ENCODE measurements at regions not wholly inside any gene's neighbourhood (a gene's known extent, or its start where the extent isn't known, plus 50 kb on each side); places are given as distances from the start of the nearest gene placed in this dataset.

DNA sequence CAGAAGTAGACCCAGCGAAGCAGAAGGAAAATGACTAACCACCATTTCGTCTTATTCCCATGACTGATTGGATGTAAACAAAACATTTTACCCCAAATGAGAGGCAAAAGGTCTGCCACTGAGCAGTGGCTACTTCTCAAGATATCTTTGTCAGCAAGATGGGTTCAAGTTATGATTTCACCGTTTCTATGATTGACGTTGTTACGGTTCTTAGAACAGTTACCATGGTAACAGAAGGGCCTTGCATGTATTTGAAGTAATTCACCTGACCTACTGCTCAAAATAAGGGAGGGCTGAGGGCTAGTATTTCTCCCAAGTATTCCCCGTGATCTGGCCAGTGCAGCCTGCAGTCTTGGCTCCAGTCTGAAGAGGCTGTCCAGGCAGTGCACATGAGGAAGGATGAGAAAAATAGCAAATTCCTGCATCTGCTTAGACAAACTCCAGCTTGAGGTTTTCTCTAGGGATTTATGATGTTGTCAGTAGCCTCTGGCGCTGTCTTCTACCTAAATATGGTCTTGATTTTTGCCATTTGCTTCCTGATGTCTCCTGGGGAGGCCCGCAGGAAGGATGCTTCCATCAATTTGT, 372.7 kb downstream of the TMEM38B start:
- WGBS, 3 donors = 65 to 71% (median 69%) methylated on average over 8 of the region's 8 CpGs
- H3K36me3 ChIP-seq (ENCODE audit: insufficient read depth in 1 of 2, low read depth in 1 of 2) = no peaks in the 10 kb centered on the region
- no peaks in the 10 kb centered on the region for H3K9me3 ChIP-seq

GRCh38 chr9:106069241-106069640, 374.9 kb downstream of the TMEM38B start:
- H3K4me3 ChIP-seq = no peak overlapping the region
- intact Hi-C loops (cut with DNase I) = no loop called here
- no peaks in the 10 kb centered on the region for H3K9me3 ChIP-seq
- no peak for TF ChIP-seq CTCF (IDR thresholded peaks at IDR 0.05)
- ATAC-seq = no peak
- 67 to 90% (median 87%) methylated on average over 2 of the region's 2 CpGs for WGBS, 3 donors
- no peaks in the 10 kb centered on the region for H3K27me3 ChIP-seq (ENCODE audit: insufficient read depth in 3 of 3, low read length in 2 of 3)
- no peaks in the 10 kb centered on the region for H3K36me3 ChIP-seq (ENCODE audit: insufficient read depth in 1 of 2, low read depth in 1 of 2)
- DNase-seq = no peak
- no peaks in the 10 kb centered on the region for H3K4me1 ChIP-seq
- no peak overlapping the region for H3K27ac ChIP-seq

More for the DNA sequence above, 372.7 kb downstream of the TMEM38B start:
- no peaks in the 10 kb centered on the region for H3K4me1 ChIP-seq
- intact Hi-C loops (cut with DNase I) = no loop called here
- DNase-seq (no peak), ATAC-seq (no peak)
- no peaks in the 10 kb centered on the region for H3K27me3 ChIP-seq (ENCODE audit: insufficient read depth in 3 of 3, low read length in 2 of 3)
- no peak overlapping the region for H3K27ac ChIP-seq
- H3K4me3 ChIP-seq = no peak overlapping the region
- TF ChIP-seq CTCF (IDR thresholded peaks at IDR 0.05) = no peak

DNA sequence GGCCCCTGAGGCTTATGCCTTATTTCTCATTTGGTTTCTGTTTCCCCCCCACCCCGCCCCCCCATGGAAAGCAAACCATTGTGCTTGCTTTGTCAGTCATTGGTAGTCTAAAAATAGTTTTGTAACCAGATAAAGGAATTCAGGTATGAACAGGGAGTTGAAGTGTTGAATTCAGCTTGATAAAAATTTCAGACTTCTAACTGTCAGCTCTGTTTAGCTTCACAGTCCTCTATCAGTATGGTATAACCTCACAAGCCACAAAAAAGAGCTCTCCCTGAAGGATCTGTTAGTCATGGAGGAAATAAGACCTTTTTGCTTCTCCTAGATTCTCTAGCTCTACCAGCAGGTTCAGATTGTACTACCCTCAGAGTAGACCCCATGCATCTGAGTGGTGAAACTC, 378.1 kb downstream of the TMEM38B start:
- intact Hi-C loops (cut with DNase I) = no loop called here
- DNase-seq = no peak
- H3K27me3 ChIP-seq (ENCODE audit: insufficient read depth in 3 of 3, low read length in 2 of 3) = no peaks in the 10 kb centered on the region
- no peaks in the 10 kb centered on the region for H3K36me3 ChIP-seq (ENCODE audit: insufficient read depth in 1 of 2, low read depth in 1 of 2)
- H3K4me1 ChIP-seq = no peaks in the 10 kb centered on the region
- ATAC-seq = no peak
- no peaks in the 10 kb centered on the region for H3K9me3 ChIP-seq
- no peak for TF ChIP-seq CTCF (IDR thresholded peaks at IDR 0.05)
- 67 to 80% (median 73%) methylated on average over 1 of the region's 1 CpG for WGBS, 3 donors
- no peak overlapping the region for H3K27ac ChIP-seq
- H3K4me3 ChIP-seq = no peak overlapping the region

GRCh38 chr9:106074006-106074405, 379.7 kb downstream of the TMEM38B start:
- H3K36me3 ChIP-seq (ENCODE audit: insufficient read depth in 1 of 2, low read depth in 1 of 2) = no peaks in the 10 kb centered on the region
- H3K9me3 ChIP-seq = no peaks in the 10 kb centered on the region
- no peak for ATAC-seq
- H3K4me1 ChIP-seq = no peaks in the 10 kb centered on the region
- H3K27me3 ChIP-seq (ENCODE audit: insufficient read depth in 3 of 3, low read length in 2 of 3) = no peaks in the 10 kb centered on the region
- 50 to 58% (median 55%) methylated on average over 1 of the region's 1 CpG for WGBS, 3 donors
- no peak for DNase-seq
- TF ChIP-seq CTCF (IDR thresholded peaks at IDR 0.05) = no peak
- H3K27ac ChIP-seq = no peak overlapping the region
- no peak overlapping the region for H3K4me3 ChIP-seq
- intact Hi-C loops (cut with DNase I) = no loop called here

All from psoas muscle (tissue), 7 donors.